Body of pancreas (tissue), 4 donors: ENCODE measurements at regions not wholly inside any gene's neighbourhood (a gene's known extent, or its start where the extent isn't known, plus 50 kb on each side); places are given as distances from the start of the nearest gene placed in this dataset.

Experiments
- ATAC-seq: fragments of 150-250 bp; one replicate; pipeline ENCODE4 v1.9.1; 2016
- DNase-seq, 4 donors: peaks; one replicate each; pipeline ENCODE4 v3.0.0-alpha.2; 2019
- H3K27ac ChIP-seq, 4 donors: fragments of 200-600 bp; sonication (generic); 1 replicate in 3 of 4; 2 replicates in 1 of 4; pipeline versions ENCODE4 v1.5.1 to v1.6.1; 2016 to 2019; ENCODE audit warnings: mild to moderate bottlenecking in 1 of 4, mixed read lengths in 1 of 4, moderate library complexity in 1 of 4
- H3K27me3 ChIP-seq, 2 donors: fragments of 200-600 bp; sonication (generic); one replicate each; pipeline ENCODE4 v1.6.0; 2016; ENCODE audit warnings: mild to moderate bottlenecking in 1 of 2
- H3K36me3 ChIP-seq, 2 donors: fragments of 200-600 bp; sonication (generic); replicated peaks in 1 of 2; 2 replicates each; pipeline ENCODE4 v1.5.1; 2016; ENCODE audit warnings: low read depth in 2 of 2; ENCODE audit not compliant: insufficient read depth in 1 of 2
- H3K4me1 ChIP-seq: fragments of 200-600 bp; sonication (generic); one replicate; pipeline ENCODE4 v1.6.0; 2016
- H3K4me3 ChIP-seq, 2 donors: fragments of 200-600 bp; sonication (generic); 1 replicate in 1 of 2; 2 replicates in 1 of 2; pipeline ENCODE4 v1.5.1; 2016 to 2019
- H3K9me3 ChIP-seq, 3 donors: fragments of 200-600 bp; sonication (generic); 1 replicate in 2 of 3; 2 replicates in 1 of 3; pipeline ENCODE4 v1.5.1; 2016
- CTCF ChIP-seq, 7 experiments: fragments of 450-650 bp in 4 of 7; fragments of 200-600 bp in 3 of 7; sonication (generic) in 3 of 7; IDR thresholded peaks; one replicate each; pipeline ENCODE4 v1.5.1; 2016 to 2019; ENCODE audit warnings: antibody characterized with exemption in 7 of 7
- POLR2A ChIP-seq, 3 donors: fragments of 450-650 bp; IDR thresholded peaks; one replicate each; pipeline ENCODE4 v1.6.1; 2016; ENCODE audit warnings: antibody characterized with exemption in 3 of 3, mild to moderate bottlenecking in 2 of 3
- WGBS, 2 donors: methylation state at CpG; one replicate each; pipeline ENCODE4 v1.1.5; 2017; 5-methylcytosine and 5-hydroxymethylcytosine counted together
- intact Hi-C: fragments of 100-400 bp; cut with DNase I; formaldehyde crosslinking; loops from one replicate; pipeline ENCODE4 v1.15.1; 2023

DNA sequence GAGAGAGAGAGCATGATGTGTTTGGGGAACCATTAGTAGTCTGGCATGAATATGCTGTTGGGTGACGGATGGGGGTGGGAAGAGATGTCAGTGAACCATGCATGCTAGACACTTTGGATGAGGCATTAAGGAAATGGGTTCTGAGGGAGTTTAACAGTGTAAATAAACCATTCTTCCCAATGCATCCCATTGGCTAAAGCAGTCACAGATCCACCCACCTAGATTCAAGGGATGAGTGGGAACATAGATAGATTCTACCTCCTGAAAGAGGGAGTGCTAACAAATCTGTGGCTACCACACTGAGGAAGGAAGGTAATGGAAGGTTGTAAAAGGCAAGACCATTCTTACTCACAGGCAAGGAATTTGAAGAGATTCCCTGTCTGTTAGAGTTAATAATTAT is 129.8 kb upstream of the CACNA1E start:
- Histone ChIP-seq H3K4me3 (no peak overlapping the region), H3K9me3 (no peaks in the 10 kb centered on the region), H3K4me1 (no peaks in the 10 kb centered on the region), H3K27ac (no peak overlapping the region), H3K36me3 (no peaks in the 10 kb centered on the region), H3K27me3 (no peaks in the 10 kb centered on the region)
- WGBS, 2 donors, result 58 to 72% methylated on average over 1 of the region's 1 CpG
- intact Hi-C loops, result no loop called here
- DNase-seq (no peak), ATAC-seq (no peak)
- TF ChIP-seq POLR2A (IDR thresholded peaks at IDR 0.05) (no peak), CTCF (IDR thresholded peaks at IDR 0.05) (no peak)

GRCh38 chr1:181354865-181355264 is 128.5 kb upstream of the CACNA1E start:
- Histone ChIP-seq H3K27ac (no peak overlapping the region), H3K36me3 (no peaks in the 10 kb centered on the region), H3K9me3 (no peaks in the 10 kb centered on the region), H3K4me3 (no peak overlapping the region), H3K4me1 (no peaks in the 10 kb centered on the region), H3K27me3 (no peaks in the 10 kb centered on the region)
- TF ChIP-seq POLR2A (IDR thresholded peaks at IDR 0.05), result no peak
- no peak for TF ChIP-seq CTCF (IDR thresholded peaks at IDR 0.05)
- whole genome bisulfite sequencing, 2 donors, result 97 to 98% methylated on average over 3 of the region's 3 CpGs
- no peak for ATAC-seq
- intact Hi-C loops, result no loop called here
- DNase-seq, result no peak

- intact Hi-C loops, result no loop called here
- Histone ChIP-seq H3K4me3 (no peak overlapping the region), H3K36me3 (no peaks in the 10 kb centered on the region), H3K27ac (no peak overlapping the region), H3K4me1 (no peaks in the 10 kb centered on the region), H3K9me3 (no peaks in the 10 kb centered on the region), H3K27me3 (no peaks in the 10 kb centered on the region)
- DNase-seq (no peak), ATAC-seq (no peak)
- WGBS, 2 donors, result 47 to 56% methylated on average over 10 to 11 of the region's 11 CpGs
- no peak for TF ChIP-seq POLR2A (IDR thresholded peaks at IDR 0.05)
- TF ChIP-seq CTCF (IDR thresholded peaks at IDR 0.05), result no peak
These were observed 126.6 kb upstream of the CACNA1E start for GRCh38 chr1:181356505-181357340.

DNA sequence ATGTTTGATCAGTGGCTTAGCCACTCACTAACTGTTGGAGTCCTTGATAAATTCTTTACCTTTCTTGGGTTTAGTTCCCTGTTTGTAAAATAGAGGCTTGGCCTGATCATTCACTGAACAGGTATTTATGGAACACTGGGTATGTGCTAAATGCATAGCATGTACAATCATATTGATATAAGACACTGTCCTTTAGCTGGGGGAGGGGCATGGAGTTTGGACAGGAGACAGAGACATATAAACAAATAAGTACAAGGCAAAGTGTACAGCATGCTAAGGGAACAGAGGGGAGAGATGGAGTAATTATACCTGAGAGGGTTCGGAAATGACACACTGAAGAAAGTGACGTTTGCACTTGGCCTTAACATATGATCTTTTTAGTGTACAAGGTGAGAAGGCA is 124.3 kb upstream of the CACNA1E start:
- WGBS, 2 donors, result 55 to 59% methylated on average over 2 of the region's 2 CpGs
- ATAC-seq (no peak), DNase-seq (no peak)
- H3K4me1 ChIP-seq, result no peaks in the 10 kb centered on the region
- no peaks in the 10 kb centered on the region for H3K9me3 ChIP-seq
- H3K4me3 ChIP-seq, result no peak overlapping the region
- H3K27ac ChIP-seq, result no peak overlapping the region
- no peaks in the 10 kb centered on the region for H3K27me3 ChIP-seq
- TF ChIP-seq CTCF (IDR thresholded peaks at IDR 0.05) (no peak), POLR2A (IDR thresholded peaks at IDR 0.05) (no peak)
- H3K36me3 ChIP-seq, result no peaks in the 10 kb centered on the region
- intact Hi-C loops, result no loop called here

- H3K9me3 ChIP-seq, result no peaks in the 10 kb centered on the region
- no peaks in the 10 kb centered on the region for H3K27me3 ChIP-seq
- 76 to 80% methylated on average over 1 to 3 of the region's 3 CpGs for WGBS, 2 donors
- no peak for TF ChIP-seq CTCF (IDR thresholded peaks at IDR 0.05)
- TF ChIP-seq POLR2A (IDR thresholded peaks at IDR 0.05), result no peak
- H3K4me1 ChIP-seq, result no peaks in the 10 kb centered on the region
- no peak overlapping the region for H3K27ac ChIP-seq
- ATAC-seq (no peak), DNase-seq (no peak)
- H3K36me3 ChIP-seq, result no peaks in the 10 kb centered on the region
- H3K4me3 ChIP-seq, result no peak overlapping the region
- intact Hi-C loops, result no loop called here
These were observed 118.5 kb upstream of the CACNA1E start for GRCh38 chr1:181364801-181365200.
